ENCODE measurements at regions not wholly inside any gene's neighbourhood (a gene's known extent, or its start where the extent isn't known, plus 50 kb on each side); places are given as distances from the start of the nearest gene placed in this dataset.

DNA sequence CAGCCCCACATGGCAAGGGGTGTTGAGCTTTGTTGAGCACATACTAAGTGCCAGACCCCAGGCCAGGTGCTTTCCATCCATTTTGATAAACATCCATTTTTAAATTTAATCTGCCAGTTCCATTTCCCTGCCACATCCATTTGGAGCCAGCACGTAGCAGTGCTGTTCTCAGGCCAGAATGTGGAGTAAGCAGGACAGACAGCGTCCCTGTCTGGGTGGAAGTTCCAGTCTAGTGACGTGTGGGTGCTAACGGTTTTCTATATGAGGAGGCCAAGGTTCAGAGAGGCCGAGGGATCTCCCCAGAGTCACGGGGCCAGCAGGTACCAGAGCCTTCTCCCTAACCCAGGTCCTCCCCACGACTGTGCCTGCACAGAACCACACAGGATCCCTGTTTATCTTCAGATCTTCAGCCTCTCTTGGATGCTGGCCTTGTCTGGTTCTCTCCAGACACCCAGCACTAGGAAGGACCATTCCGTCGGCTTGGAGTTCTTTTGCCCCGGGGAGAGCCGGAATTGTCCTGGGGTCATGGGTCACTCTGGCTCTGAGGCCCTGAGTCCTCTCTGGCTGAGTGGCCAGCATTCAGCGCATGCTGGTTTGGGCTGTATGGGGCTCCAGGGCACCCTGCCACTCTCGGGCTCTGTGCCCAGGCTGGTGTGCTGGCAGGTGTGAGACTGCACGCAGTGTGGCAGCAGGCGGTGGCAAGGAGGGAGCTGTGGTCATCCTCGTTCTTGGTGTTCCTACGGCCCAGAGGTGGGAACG is 63.6 kb upstream of the PPARA start:
- TF ChIP-seq, protein P1, sequence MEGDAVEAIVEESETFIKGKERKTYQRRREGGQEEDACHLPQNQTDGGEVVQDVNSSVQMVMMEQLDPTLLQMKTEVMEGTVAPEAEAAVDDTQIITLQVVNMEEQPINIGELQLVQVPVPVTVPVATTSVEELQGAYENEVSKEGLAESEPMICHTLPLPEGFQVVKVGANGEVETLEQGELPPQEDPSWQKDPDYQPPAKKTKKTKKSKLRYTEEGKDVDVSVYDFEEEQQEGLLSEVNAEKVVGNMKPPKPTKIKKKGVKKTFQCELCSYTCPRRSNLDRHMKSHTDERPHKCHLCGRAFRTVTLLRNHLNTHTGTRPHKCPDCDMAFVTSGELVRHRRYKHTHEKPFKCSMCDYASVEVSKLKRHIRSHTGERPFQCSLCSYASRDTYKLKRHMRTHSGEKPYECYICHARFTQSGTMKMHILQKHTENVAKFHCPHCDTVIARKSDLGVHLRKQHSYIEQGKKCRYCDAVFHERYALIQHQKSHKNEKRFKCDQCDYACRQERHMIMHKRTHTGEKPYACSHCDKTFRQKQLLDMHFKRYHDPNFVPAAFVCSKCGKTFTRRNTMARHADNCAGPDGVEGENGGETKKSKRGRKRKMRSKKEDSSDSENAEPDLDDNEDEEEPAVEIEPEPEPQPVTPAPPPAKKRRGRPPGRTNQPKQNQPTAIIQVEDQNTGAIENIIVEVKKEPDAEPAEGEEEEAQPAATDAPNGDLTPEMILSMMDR (IDR thresholded peaks at IDR 0.05; ENCODE audit: control extremely low read depth, extremely low read depth, low read depth, missing control alignments): no peak
- POLR2A ChIA-PET: no interaction called here
- no peak for DNase-seq (ENCODE audit: extremely low spot score)
- CTCF ChIA-PET: no interaction called here

DNA sequence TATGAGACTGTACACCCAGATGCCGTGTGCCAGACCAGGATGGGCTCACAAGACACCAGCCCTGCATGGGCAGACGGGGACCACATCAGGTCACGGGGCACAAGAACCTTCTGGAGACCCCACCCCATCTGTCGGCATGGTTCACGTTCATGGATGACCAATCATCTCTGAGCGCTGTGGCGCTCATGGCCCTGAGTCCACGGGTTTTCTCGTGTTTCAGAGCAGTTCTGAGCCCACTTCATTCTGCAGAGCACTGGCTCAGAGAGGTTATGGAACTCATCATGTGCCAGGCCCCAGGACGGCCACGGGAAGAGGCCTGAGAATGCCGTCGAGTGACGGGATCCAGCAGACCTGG is 63.0 kb upstream of the PPARA start:
- ChIA-PET CTCF (no interaction called here), POLR2A (no interaction called here)
- no peak for DNase-seq (ENCODE audit: extremely low spot score)
- TF ChIP-seq, protein P1 (IDR thresholded peaks at IDR 0.05; ENCODE audit: control extremely low read depth, extremely low read depth, low read depth, missing control alignments): no peak

DNA sequence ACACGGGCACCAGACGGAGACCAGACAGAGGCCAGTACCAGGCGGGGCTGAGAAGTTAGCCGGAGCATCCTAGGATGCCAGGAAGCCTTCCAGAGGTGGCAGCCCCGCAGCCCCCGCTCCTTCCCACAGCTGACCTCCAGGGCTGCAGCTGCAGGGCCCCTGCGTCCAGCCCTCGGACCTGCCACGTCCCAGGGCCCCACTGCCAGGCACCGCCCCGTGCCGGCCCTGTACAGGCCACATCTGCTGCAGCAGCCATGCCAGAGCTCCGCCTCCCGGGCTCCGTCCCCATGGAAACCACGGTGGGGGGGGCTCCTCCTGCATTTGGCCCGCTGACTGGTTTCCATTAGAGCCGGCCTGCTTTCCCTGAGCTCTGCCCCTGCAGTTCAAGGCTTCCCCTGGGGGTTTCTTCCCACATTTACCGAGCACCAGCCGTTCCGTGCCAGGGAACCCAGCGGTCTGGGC is 62.5 kb upstream of the PPARA start:
- TF ChIP-seq, protein P1 (IDR thresholded peaks at IDR 0.05; ENCODE audit: control extremely low read depth, extremely low read depth, low read depth, missing control alignments): no peak
- ChIA-PET CTCF (no interaction called here), POLR2A (no interaction called here)
- no peak for DNase-seq (ENCODE audit: extremely low spot score)

DNA sequence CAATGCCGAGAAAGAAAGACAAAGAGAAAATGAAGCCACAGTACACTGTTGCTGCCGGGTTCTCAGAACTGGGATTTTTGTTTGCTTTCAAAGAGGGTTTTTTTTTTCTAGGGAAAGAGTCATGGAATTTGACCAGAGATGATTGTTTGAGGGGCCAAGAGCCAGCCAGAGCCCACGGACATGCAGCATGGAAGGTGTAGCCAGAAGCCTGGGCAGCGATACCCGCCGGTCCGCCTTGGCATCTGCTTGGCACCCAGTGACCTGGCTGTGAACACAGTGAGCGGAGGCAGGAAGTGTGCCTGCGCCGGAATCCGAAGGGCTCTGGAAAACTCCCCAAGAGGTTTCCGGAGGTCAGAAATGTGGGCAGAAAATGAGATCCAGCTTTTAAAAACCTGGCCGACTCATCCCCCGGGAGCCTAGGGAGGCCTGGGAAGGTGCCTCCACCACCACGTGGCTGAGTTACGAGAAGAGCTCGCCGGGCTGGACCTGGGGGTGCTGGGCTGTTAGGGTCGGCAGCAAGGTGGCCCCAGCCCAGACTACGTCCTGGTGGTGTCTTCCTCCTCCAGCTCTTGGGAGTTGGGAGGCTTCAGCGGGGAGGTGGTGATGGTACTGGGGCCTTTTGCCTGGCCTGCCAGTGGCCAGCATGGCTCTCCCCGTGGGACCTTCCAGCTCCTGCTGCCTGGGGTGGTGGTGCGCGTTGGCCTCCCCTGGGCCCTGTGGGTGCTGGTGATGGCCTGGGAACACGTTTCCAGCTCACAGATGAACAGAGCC is 61.6 kb upstream of the PPARA start:
- no peak for DNase-seq (ENCODE audit: extremely low spot score)
- TF ChIP-seq, protein P1 (IDR thresholded peaks at IDR 0.05; ENCODE audit: control extremely low read depth, extremely low read depth, low read depth, missing control alignments): no peak
- ChIA-PET CTCF (no interaction called here), POLR2A (no interaction called here)

DNA sequence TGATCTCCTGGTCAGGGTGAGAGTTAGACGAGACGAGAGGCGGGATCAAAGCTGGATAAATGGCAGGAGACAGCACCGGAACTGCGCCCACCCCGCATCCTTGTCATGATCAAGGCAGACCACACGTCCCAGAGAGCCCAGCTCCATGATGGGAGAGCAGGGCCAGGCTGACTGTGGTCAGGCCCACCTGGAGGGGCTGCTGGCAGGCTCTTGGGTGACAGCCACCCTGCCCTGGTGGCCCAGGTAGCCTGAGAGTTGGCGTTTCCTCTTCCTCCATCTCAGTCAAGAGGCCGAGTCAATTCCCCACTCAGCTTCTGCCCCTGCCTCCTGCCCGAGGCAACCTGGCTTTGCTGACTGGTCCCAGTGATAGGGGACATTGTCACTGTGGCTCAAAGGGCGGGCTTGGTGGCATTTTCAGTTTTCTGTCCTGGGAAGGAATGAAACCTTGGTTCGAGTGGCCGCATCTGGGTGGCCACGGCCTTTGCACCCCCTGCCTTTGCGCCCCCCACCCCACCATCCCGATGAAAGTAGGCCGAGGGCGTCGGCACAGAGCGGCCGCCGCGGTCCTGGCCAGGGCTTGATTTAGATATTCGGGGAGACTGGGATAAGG is 60.8 kb upstream of the PPARA start:
- TF ChIP-seq, protein P1 (IDR thresholded peaks at IDR 0.05; ENCODE audit: control extremely low read depth, extremely low read depth, low read depth, missing control alignments): no peak
- no peak for DNase-seq (ENCODE audit: extremely low spot score)
- ChIA-PET CTCF (no interaction called here), POLR2A (no interaction called here)

DNA sequence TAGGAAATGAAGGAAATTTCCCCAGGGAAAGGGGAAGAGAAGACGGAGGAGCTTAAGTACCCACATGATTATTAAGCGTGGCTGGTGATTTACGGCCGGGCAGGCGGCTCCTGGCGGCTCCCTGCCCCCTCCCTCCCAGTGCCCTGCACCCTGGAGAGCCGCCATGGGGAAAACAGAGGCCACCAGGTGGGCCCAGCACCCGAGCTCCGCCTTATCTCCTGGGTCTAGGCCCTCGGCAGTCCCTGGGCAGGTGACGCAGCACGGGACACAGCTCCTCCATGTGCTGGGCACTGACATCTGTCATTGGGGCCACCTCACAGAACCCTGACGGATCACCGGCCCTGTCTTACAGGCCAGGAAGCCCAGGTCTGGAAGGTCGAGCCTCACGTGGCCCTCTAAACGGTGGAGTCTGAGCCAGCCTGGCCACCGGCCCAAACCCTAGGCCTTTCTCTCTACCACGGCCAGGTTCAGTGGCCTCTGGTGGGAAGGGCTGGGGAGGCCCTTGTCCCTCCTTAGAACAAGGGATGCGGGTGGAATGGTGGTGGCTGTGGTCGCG is 60.2 kb upstream of the PPARA start:
- no peak for DNase-seq (ENCODE audit: extremely low spot score)
- ChIA-PET POLR2A (interaction anchor here (0.5 kb wide), 1 partner anchor 389 kb away, joined by 4 read pairs; no protein-coding TSS in a partner anchor), CTCF (no interaction called here)
- TF ChIP-seq, protein P1 (IDR thresholded peaks at IDR 0.05; ENCODE audit: control extremely low read depth, extremely low read depth, low read depth, missing control alignments): no peak
